Thyroid gland (tissue), 4 donors: ENCODE measurements at regions not wholly inside any gene's neighbourhood (a gene's known extent, or its start where the extent isn't known, plus 50 kb on each side); places are given as distances from the start of the nearest gene placed in this dataset.

Experiments used
- POLR2A ChIP-seq, 2 donors: fragments of 450-650 bp; IDR thresholded peaks; one replicate each; pipeline ENCODE4 v1.6.1; 2017; ENCODE audit warnings: antibody characterized with exemption in 2 of 2, mild to moderate bottlenecking in 2 of 2, moderate library complexity in 1 of 2
- TF ChIP-seq, protein P1 (sequence below), 6 experiments: fragments of 200-600 bp in 3 of 6; fragments of 450-650 bp in 3 of 6; sonication (generic) in 3 of 6; IDR thresholded peaks; one replicate each; pipeline ENCODE4 v1.5.1; 2016 to 2019; ENCODE audit warnings: antibody characterized with exemption in 6 of 6, mild to moderate bottlenecking in 2 of 6, inconsistent platforms in 1 of 6, moderate library complexity in 1 of 6

GRCh38 chr3:73228000-73228399 lies 166.5 kb downstream of the EBLN2 start:
- TF ChIP-seq POLR2A (IDR thresholded peaks at IDR 0.05), result no peak
- TF ChIP-seq, protein P1, sequence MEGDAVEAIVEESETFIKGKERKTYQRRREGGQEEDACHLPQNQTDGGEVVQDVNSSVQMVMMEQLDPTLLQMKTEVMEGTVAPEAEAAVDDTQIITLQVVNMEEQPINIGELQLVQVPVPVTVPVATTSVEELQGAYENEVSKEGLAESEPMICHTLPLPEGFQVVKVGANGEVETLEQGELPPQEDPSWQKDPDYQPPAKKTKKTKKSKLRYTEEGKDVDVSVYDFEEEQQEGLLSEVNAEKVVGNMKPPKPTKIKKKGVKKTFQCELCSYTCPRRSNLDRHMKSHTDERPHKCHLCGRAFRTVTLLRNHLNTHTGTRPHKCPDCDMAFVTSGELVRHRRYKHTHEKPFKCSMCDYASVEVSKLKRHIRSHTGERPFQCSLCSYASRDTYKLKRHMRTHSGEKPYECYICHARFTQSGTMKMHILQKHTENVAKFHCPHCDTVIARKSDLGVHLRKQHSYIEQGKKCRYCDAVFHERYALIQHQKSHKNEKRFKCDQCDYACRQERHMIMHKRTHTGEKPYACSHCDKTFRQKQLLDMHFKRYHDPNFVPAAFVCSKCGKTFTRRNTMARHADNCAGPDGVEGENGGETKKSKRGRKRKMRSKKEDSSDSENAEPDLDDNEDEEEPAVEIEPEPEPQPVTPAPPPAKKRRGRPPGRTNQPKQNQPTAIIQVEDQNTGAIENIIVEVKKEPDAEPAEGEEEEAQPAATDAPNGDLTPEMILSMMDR (IDR thresholded peaks at IDR 0.05), result no peak
